Nephron (organoid): ENCODE measurements at regions not wholly inside any gene's neighbourhood (a gene's known extent, or its start where the extent isn't known, plus 50 kb on each side); places are given as distances from the start of the nearest gene placed in this dataset.
A peak's percentile ranks its signal among the peaks of the same experiment; 100 is the strongest.

ENCODE experiments used
- H3K27ac Mint-ChIP-seq, 3 experiments: 2 replicates each; pipeline ENCODE4 v1.8.0; 2020; ENCODE audit warnings: mixed read lengths in 3 of 3, mild to moderate bottlenecking in 2 of 3, moderate library complexity in 1 of 3
- H3K27me3 Mint-ChIP-seq: 2 replicates; pipeline ENCODE4 v1.8.0; 2021; ENCODE audit warnings: low read depth, mild to moderate bottlenecking, moderate library complexity, mixed read lengths
- H3K36me3 Mint-ChIP-seq: 2 replicates; pipeline ENCODE4 v1.8.0; 2020; ENCODE audit warnings: low read depth, mixed read lengths
- H3K4me1 Mint-ChIP-seq: 2 replicates; pipeline ENCODE4 v1.8.0; 2020; ENCODE audit warnings: mixed read lengths
- H3K4me3 Mint-ChIP-seq, 3 experiments: 2 replicates each; pipeline ENCODE4 v1.8.0; 2020; ENCODE audit warnings: mild to moderate bottlenecking in 3 of 3, mixed read lengths in 3 of 3, moderate library complexity in 2 of 3
- H3K9me3 Mint-ChIP-seq: 2 replicates; pipeline ENCODE4 v1.8.0; 2020; ENCODE audit warnings: mixed read lengths
- TF ChIP-seq, protein P1 (sequence below), 3 experiments: fragments of 200-600 bp; sonication (generic); IDR thresholded peaks; one replicate each; pipeline ENCODE4 v1.5.0; 2021; ENCODE audit warnings: antibody characterized with exemption in 3 of 3; ENCODE audit not compliant: unreplicated experiment in 3 of 3

DNA sequence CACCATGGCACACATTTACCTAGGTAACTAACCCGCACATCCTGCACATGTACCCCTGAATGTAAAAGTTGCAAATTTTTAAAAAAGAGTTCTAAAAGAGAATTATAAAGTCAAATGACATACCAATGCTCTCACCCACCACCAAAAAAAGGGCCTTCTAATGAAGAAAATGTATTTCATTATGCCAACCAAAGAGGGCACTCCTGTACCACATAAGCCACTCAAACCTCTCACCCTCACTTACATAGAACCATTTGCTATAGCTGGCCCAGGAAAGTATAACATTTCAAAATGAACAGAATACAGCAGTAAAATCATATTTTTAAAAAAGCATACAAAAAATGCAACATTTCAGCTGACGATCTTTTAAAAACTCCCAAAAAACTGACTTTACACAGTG is 241.5 kb upstream of the PKDCC start:
- no peaks in the 10 kb centered on the region for H3K36me3 Mint-ChIP-seq
- H3K27me3 Mint-ChIP-seq, result no peaks in the 10 kb centered on the region
- H3K27ac Mint-ChIP-seq, result no peak overlapping the region
- TF ChIP-seq, protein P1, sequence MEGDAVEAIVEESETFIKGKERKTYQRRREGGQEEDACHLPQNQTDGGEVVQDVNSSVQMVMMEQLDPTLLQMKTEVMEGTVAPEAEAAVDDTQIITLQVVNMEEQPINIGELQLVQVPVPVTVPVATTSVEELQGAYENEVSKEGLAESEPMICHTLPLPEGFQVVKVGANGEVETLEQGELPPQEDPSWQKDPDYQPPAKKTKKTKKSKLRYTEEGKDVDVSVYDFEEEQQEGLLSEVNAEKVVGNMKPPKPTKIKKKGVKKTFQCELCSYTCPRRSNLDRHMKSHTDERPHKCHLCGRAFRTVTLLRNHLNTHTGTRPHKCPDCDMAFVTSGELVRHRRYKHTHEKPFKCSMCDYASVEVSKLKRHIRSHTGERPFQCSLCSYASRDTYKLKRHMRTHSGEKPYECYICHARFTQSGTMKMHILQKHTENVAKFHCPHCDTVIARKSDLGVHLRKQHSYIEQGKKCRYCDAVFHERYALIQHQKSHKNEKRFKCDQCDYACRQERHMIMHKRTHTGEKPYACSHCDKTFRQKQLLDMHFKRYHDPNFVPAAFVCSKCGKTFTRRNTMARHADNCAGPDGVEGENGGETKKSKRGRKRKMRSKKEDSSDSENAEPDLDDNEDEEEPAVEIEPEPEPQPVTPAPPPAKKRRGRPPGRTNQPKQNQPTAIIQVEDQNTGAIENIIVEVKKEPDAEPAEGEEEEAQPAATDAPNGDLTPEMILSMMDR (IDR thresholded peaks at IDR 0.05; ENCODE audit: unreplicated experiment in 3 of 3), result peak; percentile 11 to 33 (median 28)
- no peak overlapping the region for H3K4me3 Mint-ChIP-seq
- H3K4me1 Mint-ChIP-seq, result no peaks in the 10 kb centered on the region
- peaks cover 26% of the 10 kb centered on the region for H3K9me3 Mint-ChIP-seq

DNA sequence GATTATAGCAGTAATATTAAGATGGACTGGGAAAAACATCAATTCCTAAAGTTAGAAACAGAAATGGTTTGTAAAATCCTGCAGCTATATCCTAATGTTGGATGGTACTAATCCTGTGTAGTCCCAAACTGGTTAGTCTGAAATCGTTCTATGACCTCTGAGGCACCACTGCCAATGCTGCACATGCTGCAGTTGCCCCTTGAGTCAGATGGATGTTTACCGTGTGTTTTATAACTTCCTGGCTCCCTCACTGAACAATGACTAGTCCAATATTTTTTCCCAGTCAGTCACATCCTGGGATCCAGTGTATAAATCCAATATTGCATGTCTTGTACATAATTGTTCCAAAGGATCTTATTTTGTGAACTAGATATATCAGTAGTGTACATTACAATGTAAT is 226.7 kb upstream of the PKDCC start:
- TF ChIP-seq, protein P1 (IDR thresholded peaks at IDR 0.05; ENCODE audit: unreplicated experiment in 3 of 3), result no peak
- H3K9me3 Mint-ChIP-seq, result peaks cover 30% of the 10 kb centered on the region
- H3K27ac Mint-ChIP-seq, result no peak overlapping the region
- H3K27me3 Mint-ChIP-seq, result no peaks in the 10 kb centered on the region
- H3K4me3 Mint-ChIP-seq, result no peak overlapping the region
- H3K36me3 Mint-ChIP-seq, result no peaks in the 10 kb centered on the region
- H3K4me1 Mint-ChIP-seq, result no peaks in the 10 kb centered on the region

DNA sequence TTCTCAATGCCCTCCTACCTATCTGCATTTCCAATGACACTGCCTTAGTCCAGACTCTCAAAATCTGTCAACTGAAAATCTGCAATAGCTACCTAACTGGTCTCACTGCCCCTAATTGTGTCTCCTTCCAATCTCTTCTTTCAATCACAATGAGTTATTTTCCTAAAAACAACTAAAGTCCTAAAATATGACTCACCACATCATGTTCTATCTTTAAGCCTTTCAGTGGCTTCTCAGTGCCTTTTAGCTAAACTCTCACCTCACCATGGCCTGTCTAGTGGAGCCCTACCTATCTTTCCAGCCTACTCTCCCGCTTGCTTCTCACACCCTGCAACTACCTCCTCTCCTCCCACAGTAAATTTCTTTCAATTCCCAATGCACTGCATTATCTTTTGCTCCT is 220.9 kb upstream of the PKDCC start:
- H3K27ac Mint-ChIP-seq, result no peak overlapping the region

DNA sequence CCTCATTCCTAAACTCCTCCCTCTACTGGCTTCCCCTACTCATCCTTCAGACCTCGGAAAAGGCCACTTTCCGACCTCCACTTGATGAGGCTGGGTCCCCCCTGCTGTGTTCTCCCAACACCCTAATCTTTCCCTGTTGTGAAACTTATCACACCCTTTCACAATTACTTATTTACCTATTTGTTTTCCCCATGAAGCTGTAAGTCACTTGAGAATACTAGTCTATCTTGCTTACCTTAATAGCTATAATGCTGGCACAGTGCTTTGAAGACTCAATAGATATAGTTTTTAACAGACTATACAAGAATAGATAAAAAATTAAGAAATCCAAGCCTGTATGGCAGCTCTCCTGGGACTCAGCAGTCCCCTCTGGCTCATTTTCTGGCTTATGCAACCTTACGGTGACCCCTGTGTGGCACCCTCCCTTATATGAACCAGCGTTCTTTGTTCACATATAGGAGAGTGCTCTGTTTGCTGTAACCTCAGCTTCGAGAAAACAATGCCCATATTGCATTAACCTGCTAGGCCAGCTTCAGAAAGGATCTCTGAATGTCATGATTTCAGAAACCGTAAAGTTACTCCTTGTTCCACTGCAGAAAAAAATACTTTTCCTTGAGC is 220.4 kb upstream of the PKDCC start:
- H3K27me3 Mint-ChIP-seq, result peaks cover 22% of the 10 kb centered on the region
- TF ChIP-seq, protein P1 (IDR thresholded peaks at IDR 0.05; ENCODE audit: unreplicated experiment in 3 of 3), result no peak
- H3K27ac Mint-ChIP-seq, result no peak overlapping the region
- H3K9me3 Mint-ChIP-seq, result peaks cover 2% of the 10 kb centered on the region
- no peaks in the 10 kb centered on the region for H3K36me3 Mint-ChIP-seq
- no peaks in the 10 kb centered on the region for H3K4me1 Mint-ChIP-seq
- no peak overlapping the region for H3K4me3 Mint-ChIP-seq

More for the DNA sequence above, 220.9 kb upstream of the PKDCC start:
- H3K4me1 Mint-ChIP-seq, result no peaks in the 10 kb centered on the region
- TF ChIP-seq, protein P1 (IDR thresholded peaks at IDR 0.05; ENCODE audit: unreplicated experiment in 3 of 3), result no peak
- H3K27me3 Mint-ChIP-seq, result peaks cover 17% of the 10 kb centered on the region
- no peak overlapping the region for H3K4me3 Mint-ChIP-seq
- no peaks in the 10 kb centered on the region for H3K36me3 Mint-ChIP-seq
- peaks cover 2% of the 10 kb centered on the region for H3K9me3 Mint-ChIP-seq

DNA sequence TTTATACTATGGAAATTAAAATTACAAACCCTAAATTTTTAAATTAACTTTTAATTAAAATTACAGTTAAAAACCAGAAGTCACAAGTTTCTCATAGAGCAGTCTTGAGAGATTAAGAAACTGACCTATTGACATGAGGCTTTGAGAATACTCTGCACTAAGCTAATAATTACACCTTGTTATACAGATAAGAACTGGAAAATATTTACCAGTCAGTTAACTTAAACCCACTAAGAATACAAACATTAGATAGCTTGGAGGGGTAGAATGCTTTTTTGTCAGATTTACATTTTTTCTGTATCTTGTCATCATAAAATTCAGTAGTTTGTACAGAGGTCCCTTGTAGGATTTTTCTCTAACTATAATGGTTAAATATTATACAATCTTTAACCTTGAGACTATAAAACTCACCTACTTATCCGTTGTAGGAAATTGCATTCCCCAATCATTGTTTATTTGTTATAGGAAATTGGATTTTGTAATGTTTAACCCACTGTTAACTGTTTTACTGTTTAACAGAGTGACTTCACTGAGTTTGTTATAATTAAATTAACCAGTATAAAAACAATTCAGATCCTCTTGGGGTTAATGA is 219.7 kb upstream of the PKDCC start:
- TF ChIP-seq, protein P1 (IDR thresholded peaks at IDR 0.05; ENCODE audit: unreplicated experiment in 3 of 3), result no peak
- Mint-ChIP-seq H3K27ac (peak overlapping the region in 2 of 3 experiments; percentile 82 to 83), H3K9me3 (peaks cover 2% of the 10 kb centered on the region), H3K4me3 (no peak overlapping the region), H3K27me3 (peaks cover 24% of the 10 kb centered on the region), H3K4me1 (no peaks in the 10 kb centered on the region), H3K36me3 (no peaks in the 10 kb centered on the region)

DNA sequence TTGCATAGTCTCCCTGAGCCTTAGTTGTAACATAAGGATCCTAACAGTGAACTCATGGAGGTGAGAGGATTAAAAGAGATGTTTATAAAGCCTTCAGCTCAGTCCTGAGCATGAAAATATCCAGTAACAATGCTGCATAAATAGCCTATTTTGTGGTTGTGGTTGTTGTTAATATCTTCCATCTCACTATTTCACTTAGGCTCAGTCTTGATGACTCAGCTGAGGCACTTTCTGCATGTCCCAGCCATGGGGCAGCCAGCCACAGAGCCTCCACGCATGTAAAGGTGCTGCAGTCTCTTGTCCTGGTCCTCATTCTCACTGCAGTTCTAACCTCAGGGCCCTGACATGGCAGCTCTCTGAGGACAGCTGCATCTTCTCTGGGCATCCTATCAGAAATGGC is 218.8 kb upstream of the PKDCC start:
- no peaks in the 10 kb centered on the region for H3K36me3 Mint-ChIP-seq
- no peaks in the 10 kb centered on the region for H3K4me1 Mint-ChIP-seq
- H3K27ac Mint-ChIP-seq, result peak overlapping the region in 2 of 3 experiments; percentile 82 to 83
- TF ChIP-seq, protein P1 (IDR thresholded peaks at IDR 0.05; ENCODE audit: unreplicated experiment in 3 of 3), result no peak
- H3K27me3 Mint-ChIP-seq, result peaks cover 28% of the 10 kb centered on the region
- no peak overlapping the region for H3K4me3 Mint-ChIP-seq
- no peaks in the 10 kb centered on the region for H3K9me3 Mint-ChIP-seq
